Stimulated activated CD4-positive, alpha-beta T cell treated with anti-CD3 and anti-CD28 coated beads, Interleukin-15, amount 100 ng/mL, for 1 hour (primary cell): ENCODE measurements at regions not wholly inside any gene's neighbourhood (a gene's known extent, or its start where the extent isn't known, plus 50 kb on each side); places are given as distances from the start of the nearest gene placed in this dataset.
"Not testable (repeated sequence)": the region's sequence is repeated elsewhere in the genome, so short reads cannot be mapped to it uniquely, and the experiment has no call there.

Experiments
- DNase-seq, 2 donors: peaks; one replicate each; pipeline ENCODE4 v3.0.0-alpha.2; 2020; ENCODE audit warnings: low read depth in 1 of 2, low spot score in 1 of 2

- no peak for DNase-seq
Observed at GRCh38 chr2:196276421-196276820, 105.0 kb upstream of the STK17B start.

GRCh38 chr2:196277002-196277401 lies 105.6 kb upstream of the STK17B start:
- no peak for DNase-seq

DNA sequence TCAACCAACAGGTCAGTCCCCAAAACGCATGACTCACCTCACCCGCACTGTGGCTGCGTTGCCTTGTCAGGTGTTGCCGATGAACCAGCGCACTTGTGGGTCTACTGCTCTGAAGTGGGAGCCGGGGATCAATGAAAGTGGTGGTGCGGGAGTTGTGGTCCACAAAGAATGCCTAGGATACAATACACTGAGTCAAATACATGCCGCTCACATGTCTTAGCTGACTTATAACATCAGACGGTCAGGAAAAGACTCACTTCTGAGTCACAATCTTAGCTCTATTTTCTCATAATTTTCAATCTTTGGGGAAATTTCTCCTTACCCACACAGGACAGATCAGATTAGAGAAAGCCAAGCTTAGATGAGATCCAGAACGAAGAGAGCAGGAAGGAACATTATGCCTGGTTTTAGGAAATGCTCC lies 107.1 kb upstream of the STK17B start:
- DNase-seq = peak in 1 of 2 donors; percentile 26

- no peak for DNase-seq
Observed at GRCh38 chr2:196279541-196279940, 108.2 kb upstream of the STK17B start.

GRCh38 chr2:196284144-196284844 lies 112.9 kb upstream of the STK17B start:
- no peak for DNase-seq

GRCh38 chr2:196284866-196285557 lies 113.6 kb upstream of the STK17B start:
- no peak for DNase-seq

DNA sequence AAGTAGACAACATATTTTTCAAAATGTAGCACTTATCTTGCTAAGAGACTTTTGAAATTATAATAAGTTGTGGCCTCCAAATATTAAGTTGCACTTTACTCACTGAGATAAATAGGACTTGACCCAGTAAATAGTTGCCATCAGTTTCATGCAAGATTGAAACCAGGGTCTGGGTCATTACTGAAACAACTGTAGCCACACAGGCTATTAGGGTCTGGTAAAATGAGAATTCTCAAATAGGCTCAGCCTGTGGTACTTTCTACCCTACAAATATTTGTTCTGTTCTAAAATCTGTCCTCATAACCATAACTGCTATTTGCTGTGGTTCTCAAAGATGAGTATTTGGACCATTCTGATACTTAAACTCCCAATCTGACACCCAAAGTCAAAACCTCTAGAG lies 115.4 kb upstream of the STK17B start:
- no peak for DNase-seq

- no peak for DNase-seq
Observed at GRCh38 chr2:196287523-196287922, 116.1 kb upstream of the STK17B start.

GRCh38 chr2:196288006-196288538 lies 116.7 kb upstream of the STK17B start:
- no peak for DNase-seq

- no peak for DNase-seq
Observed at GRCh38 chr2:196289000-196289399, 117.6 kb upstream of the STK17B start.

DNA sequence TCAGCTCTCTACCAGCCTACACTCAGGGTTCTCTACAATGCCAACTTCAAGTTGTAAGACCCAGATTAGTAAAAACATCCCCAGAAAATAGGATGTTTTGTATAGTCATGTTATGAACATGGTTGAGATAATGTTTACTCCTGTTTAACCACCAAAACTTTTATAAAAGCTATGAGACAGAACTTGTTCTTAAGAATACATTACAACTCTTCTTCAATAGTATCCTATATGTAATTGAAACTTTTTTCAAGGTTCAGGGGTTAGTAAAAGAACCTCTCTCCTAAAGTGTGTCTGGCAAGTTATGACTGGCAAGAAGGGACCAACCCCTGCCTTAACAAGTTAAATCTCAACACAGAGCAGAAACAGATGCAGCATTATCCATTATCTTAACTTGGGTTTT lies 118.8 kb upstream of the STK17B start:
- no peak for DNase-seq

DNA sequence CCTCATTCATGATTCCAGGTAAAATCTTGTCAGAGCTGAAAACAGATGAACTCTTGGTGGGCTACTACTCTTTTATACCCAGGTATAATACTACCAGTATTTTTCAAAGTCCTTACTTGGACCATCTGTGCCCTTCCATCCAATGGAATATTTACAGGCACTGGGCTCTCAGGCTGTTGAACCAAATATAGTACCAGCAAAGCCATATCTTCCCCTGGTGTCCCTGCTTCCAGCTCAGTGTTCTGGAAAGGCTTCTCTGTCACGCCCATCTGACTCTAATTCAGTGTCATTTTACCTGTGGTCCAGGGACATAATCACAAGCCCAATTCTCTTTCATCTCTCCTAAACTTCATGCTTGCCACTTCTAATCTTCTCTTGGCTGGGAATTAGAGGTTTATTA lies 119.2 kb upstream of the STK17B start:
- DNase-seq = no peak

DNA sequence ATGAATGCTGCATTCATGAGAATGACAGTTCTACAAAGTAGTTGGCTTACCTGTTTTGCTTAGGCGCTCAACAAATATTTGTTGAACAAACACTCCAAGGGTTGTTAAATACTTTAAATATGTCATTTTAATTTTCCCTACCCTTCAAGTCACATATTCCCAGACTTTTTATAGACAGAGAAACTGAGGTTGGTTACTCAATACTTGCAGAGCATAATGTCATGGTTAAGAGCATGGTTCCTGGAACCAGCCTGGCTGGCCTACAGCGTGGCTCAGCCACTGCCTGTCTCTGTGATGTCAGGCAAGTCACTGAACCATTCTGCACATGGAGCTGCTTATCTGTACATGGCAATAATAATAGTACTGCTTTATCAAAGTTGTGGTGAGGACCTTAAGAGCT lies 120.0 kb upstream of the STK17B start:
- no peak for DNase-seq

- no peak for DNase-seq
Observed at GRCh38 chr2:196291873-196292800, 120.8 kb upstream of the STK17B start.

GRCh38 chr2:196293751-196294515 lies 122.6 kb upstream of the STK17B start:
- DNase-seq = no peak

DNA sequence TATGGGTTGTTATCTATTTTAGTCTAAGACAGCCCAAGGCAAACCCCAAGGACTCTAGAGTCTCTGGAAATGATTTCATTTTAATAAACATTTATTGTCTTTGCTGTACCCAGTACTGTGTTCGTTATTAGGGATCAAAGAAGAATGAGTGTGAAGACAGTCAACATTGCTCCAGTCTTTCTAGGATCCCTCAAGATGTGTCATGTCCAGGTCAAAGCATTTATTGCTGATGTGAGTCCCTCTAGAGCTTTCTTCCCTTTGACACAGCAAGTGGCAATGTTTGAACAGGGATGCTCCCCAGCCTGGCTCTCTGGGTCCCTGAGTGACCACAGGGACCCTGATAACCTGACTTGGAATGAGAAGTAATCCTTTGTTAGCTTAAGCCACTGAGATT lies 123.1 kb upstream of the STK17B start:
- no peak for DNase-seq

DNA sequence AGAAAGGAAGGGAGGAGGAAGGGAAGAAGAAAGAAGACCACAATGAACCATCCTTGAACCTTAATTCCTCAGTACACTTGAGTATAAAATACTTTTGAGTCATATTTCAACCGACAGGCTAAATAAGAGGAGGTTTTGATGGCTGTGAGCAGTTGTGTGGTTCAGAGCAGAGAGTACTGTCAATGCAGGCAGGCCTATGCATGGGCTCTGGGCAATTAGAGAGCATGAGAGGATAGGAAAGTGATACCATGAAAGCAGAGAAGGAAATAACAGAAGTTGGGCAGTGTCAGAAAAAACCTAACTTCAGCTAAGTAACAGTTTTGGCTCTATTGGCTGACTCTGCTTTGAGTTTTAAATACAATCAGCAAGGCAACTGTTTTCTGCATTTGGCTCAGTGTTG lies 123.6 kb upstream of the STK17B start:
- DNase-seq = no peak

- DNase-seq = not testable (repeated sequence)
Observed at GRCh38 chr2:196298106-196298723, 126.8 kb upstream of the STK17B start.

DNA sequence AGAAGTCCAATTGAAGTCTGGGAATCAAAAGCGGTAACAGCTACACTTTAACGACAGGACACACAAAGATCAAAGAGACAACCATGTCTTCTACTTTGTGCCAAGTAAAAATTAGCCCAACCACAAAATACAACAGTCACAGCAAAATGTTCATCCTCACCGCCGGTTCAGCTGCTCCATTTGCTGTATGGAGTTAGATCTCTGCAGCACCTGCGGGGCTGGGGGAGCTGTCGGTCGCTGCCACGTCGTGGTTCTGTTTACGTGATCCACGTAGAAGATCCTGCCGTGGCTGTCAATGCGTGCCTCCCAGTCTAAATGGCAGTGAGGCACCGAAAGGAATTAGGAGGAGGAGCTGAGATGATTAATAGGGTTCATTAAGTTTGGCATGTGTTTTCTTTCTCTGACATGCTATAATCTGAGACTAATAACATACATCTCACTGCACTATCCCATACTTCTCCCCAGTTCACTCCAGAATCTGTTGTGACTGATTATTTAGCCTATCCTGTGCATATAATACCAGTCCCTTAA lies 136.5 kb upstream of the STK17B start:
- no peak for DNase-seq

DNA sequence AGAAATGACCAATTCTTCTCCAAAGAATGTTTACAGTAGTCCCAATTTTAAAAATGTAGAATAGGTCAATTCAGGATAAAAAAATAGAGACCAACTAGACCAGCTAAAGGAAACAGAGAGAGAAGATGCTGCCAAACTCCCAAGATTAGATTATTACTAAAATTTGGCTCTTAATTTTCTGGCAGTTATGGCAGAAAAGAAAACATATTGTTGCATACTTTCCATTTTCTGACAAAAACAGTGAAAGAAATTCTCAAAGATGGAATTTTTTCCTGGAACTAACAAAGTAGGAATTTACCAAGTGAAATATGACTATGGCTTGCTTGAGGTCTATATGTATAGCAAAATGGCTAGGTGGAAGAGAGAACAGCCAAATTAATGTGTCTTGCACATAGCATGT lies 138.3 kb upstream of the STK17B start:
- no peak for DNase-seq
